ENCODE measurements at regions not wholly inside any gene's neighbourhood (a gene's known extent, or its start where the extent isn't known, plus 50 kb on each side); places are given as distances from the start of the nearest gene placed in this dataset.

- TF ChIP-seq CTCF (IDR thresholded peaks at IDR 0.05), result no peak
- Histone ChIP-seq H3K9me3 (no peaks in the 10 kb centered on the region), H3K4me3 (ENCODE audit: low read depth in 1 of 2, low read length in 1 of 2) (no peak overlapping the region), H3K27ac (no peak overlapping the region), H3K27me3 (no peaks in the 10 kb centered on the region), H3K4me1 (ENCODE audit: control insufficient read depth in 1 of 2, insufficient read depth in 1 of 2, low read depth in 1 of 2, low read length in 1 of 2) (no peaks in the 10 kb centered on the region), H3K36me3 (no peaks in the 10 kb centered on the region)
Observed at GRCh38 chr1:187477103-187477502, 648.4 kb downstream of the PLA2G4A start.

- Histone ChIP-seq H3K36me3 (no peaks in the 10 kb centered on the region), H3K27ac (no peak overlapping the region), H3K27me3 (no peaks in the 10 kb centered on the region), H3K4me3 (ENCODE audit: low read depth in 1 of 2, low read length in 1 of 2) (no peak overlapping the region), H3K4me1 (ENCODE audit: control insufficient read depth in 1 of 2, insufficient read depth in 1 of 2, low read depth in 1 of 2, low read length in 1 of 2) (no peaks in the 10 kb centered on the region), H3K9me3 (no peaks in the 10 kb centered on the region)
- no peak for TF ChIP-seq CTCF (IDR thresholded peaks at IDR 0.05)
Observed at GRCh38 chr1:187477535-187477934, 648.8 kb downstream of the PLA2G4A start.

- no peak overlapping the region for H3K27ac ChIP-seq
- no peaks in the 10 kb centered on the region for H3K4me1 ChIP-seq (ENCODE audit: control insufficient read depth in 1 of 2, insufficient read depth in 1 of 2, low read depth in 1 of 2, low read length in 1 of 2)
- H3K4me3 ChIP-seq (ENCODE audit: low read depth in 1 of 2, low read length in 1 of 2), result no peak overlapping the region
- H3K36me3 ChIP-seq, result no peaks in the 10 kb centered on the region
- H3K27me3 ChIP-seq, result no peaks in the 10 kb centered on the region
- H3K9me3 ChIP-seq, result no peaks in the 10 kb centered on the region
- TF ChIP-seq CTCF (IDR thresholded peaks at IDR 0.05), result no peak
Observed at GRCh38 chr1:187481581-187482148, 652.9 kb downstream of the PLA2G4A start.

- H3K4me1 ChIP-seq (ENCODE audit: control insufficient read depth in 1 of 2, insufficient read depth in 1 of 2, low read depth in 1 of 2, low read length in 1 of 2), result no peaks in the 10 kb centered on the region
- no peaks in the 10 kb centered on the region for H3K36me3 ChIP-seq
- H3K9me3 ChIP-seq, result no peaks in the 10 kb centered on the region
- no peak for TF ChIP-seq CTCF (IDR thresholded peaks at IDR 0.05)
- H3K27ac ChIP-seq, result no peak overlapping the region
- no peaks in the 10 kb centered on the region for H3K27me3 ChIP-seq
- H3K4me3 ChIP-seq (ENCODE audit: low read depth in 1 of 2, low read length in 1 of 2), result no peak overlapping the region
Observed at GRCh38 chr1:187490266-187490665, 661.5 kb downstream of the PLA2G4A start.

- Histone ChIP-seq H3K36me3 (no peaks in the 10 kb centered on the region), H3K27ac (no peak overlapping the region), H3K4me3 (ENCODE audit: low read depth in 1 of 2, low read length in 1 of 2) (no peak overlapping the region), H3K9me3 (no peaks in the 10 kb centered on the region), H3K27me3 (no peaks in the 10 kb centered on the region), H3K4me1 (ENCODE audit: control insufficient read depth in 1 of 2, insufficient read depth in 1 of 2, low read depth in 1 of 2, low read length in 1 of 2) (no peaks in the 10 kb centered on the region)
- no peak for TF ChIP-seq CTCF (IDR thresholded peaks at IDR 0.05)
Observed at GRCh38 chr1:187491082-187491720, 662.5 kb downstream of the PLA2G4A start.

Measured in neutrophil (primary cell).